Mesendoderm (in vitro differentiated cells): ENCODE measurements at regions not wholly inside any gene's neighbourhood (a gene's known extent, or its start where the extent isn't known, plus 50 kb on each side); places are given as distances from the start of the nearest gene placed in this dataset.

Experiments used
- DNase-seq: peaks from one replicate; pipeline ENCODE4 v3.0.0; 2013
- H2AK5ac ChIP-seq: 2 replicates; pipeline ENCODE4 v1.6.1; 2013; ENCODE audit warnings: low read length, inconsistent platforms
- H2BK120ac ChIP-seq: 2 replicates; pipeline ENCODE4 v1.6.1; 2013; ENCODE audit warnings: low read depth, mild to moderate bottlenecking, low read length, moderate library complexity, mixed read lengths
- H2BK15ac ChIP-seq: replicated peaks from 2 replicates; pipeline ENCODE4 v1.6.1; 2013; ENCODE audit warnings: low read depth, mild to moderate bottlenecking, moderate library complexity
- H2BK5ac ChIP-seq: 2 replicates; pipeline ENCODE4 v1.6.1; 2013; ENCODE audit warnings: low read length, inconsistent platforms
- H3K18ac ChIP-seq: 2 replicates; pipeline ENCODE4 v1.6.1; 2013; ENCODE audit warnings: mild to moderate bottlenecking, low read length, mixed read lengths
- H3K23ac ChIP-seq: one replicate; pipeline ENCODE4 v1.6.1; 2013; ENCODE audit warnings: low read length
- H3K27ac ChIP-seq: 2 replicates; pipeline ENCODE4 v1.5.1; 2013; ENCODE audit warnings: low read depth, mild to moderate bottlenecking, inconsistent platforms, low read length, moderate library complexity
- H3K27me3 ChIP-seq: 2 replicates; pipeline ENCODE4 v1.6.1; 2013; ENCODE audit warnings: low read length, control low read depth, mild to moderate bottlenecking, inconsistent platforms; ENCODE audit not compliant: insufficient read depth, poor library complexity
- H3K36me3 ChIP-seq: 2 replicates; pipeline ENCODE4 v1.6.1; 2013; ENCODE audit warnings: low read length, inconsistent platforms; ENCODE audit not compliant: control insufficient read depth, insufficient read depth
- H3K4ac ChIP-seq: one replicate; pipeline ENCODE4 v1.6.1; 2013; ENCODE audit warnings: low read depth, mild to moderate bottlenecking, low read length, moderate library complexity
- H3K4me1 ChIP-seq: 2 replicates; pipeline ENCODE4 v1.6.1; 2013; ENCODE audit warnings: low read depth, low read length, inconsistent platforms; ENCODE audit not compliant: control insufficient read depth
- H3K4me2 ChIP-seq: 2 replicates; pipeline ENCODE4 v1.6.1; 2013; ENCODE audit warnings: low read length
- H3K4me3 ChIP-seq: 2 replicates; pipeline ENCODE4 v1.5.1; 2013; ENCODE audit warnings: mild to moderate bottlenecking, low read length
- H3K56ac ChIP-seq: one replicate; pipeline ENCODE4 v1.6.1; 2013; ENCODE audit warnings: low read length
- H3K79me1 ChIP-seq: 2 replicates; pipeline ENCODE4 v1.6.1; 2013; ENCODE audit warnings: low read length, inconsistent platforms
- H3K79me2 ChIP-seq: 2 replicates; pipeline ENCODE4 v1.6.1; 2013; ENCODE audit warnings: mild to moderate bottlenecking, low read length; ENCODE audit not compliant: control insufficient read depth, insufficient read depth
- H3K9ac ChIP-seq: 2 replicates; pipeline ENCODE4 v1.6.1; 2013; ENCODE audit warnings: low read length, inconsistent platforms
- H4K5ac ChIP-seq: one replicate; pipeline ENCODE4 v1.6.1; 2013; ENCODE audit warnings: low read length
- H4K8ac ChIP-seq: one replicate; pipeline ENCODE4 v1.6.1; 2013; ENCODE audit warnings: low read depth, mild to moderate bottlenecking, control low read depth, low read length, moderate library complexity
- WGBS: extraction: QIAGEN DNeasy Blood & Tissue Kit; methylation state at CpG from one replicate; pipeline ENCODE4 v1.1.7; 2013; ENCODE audit warnings: low lambda C conversion rate, missing lambda C conversion rate; ENCODE audit not compliant: insufficient coverage; ENCODE audit errors: extremely low coverage; 5-methylcytosine and 5-hydroxymethylcytosine counted together

DNA sequence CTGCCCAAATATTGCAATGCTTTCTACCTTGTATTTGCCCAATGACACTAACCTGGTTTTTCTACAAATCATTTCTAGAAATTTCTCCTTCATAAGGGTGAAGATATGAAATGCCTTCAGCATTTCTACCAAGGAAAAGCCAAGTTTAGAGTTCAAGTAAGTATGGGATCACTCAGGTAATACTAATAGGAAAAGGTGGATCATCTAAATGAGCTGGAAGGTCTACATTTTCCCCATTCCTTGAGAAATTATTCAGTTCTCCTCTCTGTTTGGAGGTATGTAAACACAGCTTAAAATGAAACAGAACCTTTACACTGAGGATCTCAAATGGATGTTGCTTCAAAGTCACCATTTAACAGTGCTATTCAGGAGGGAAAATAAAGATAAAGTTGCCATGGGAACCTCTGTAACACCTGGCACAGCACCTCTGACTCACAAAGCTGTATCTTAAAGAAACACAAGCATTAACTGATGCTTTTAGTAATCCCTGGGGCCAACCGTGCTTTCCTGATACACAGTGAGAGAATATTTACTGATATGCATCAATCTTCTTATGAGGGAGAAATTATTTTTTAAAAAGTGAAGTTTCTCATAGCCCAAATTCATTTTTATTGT, 161.3 kb downstream of the DRD1 start:
- Histone ChIP-seq H2BK120ac (no peak overlapping the region), H3K79me1 (no peaks in the 10 kb centered on the region), H3K23ac (no peak overlapping the region), H3K36me3 (no peaks in the 10 kb centered on the region), H3K4me1 (no peaks in the 10 kb centered on the region), H2AK5ac (no peak overlapping the region), H3K4me3 (no peak overlapping the region), H3K9ac (no peak overlapping the region), H2BK5ac (no peak overlapping the region), H4K8ac (no peak overlapping the region), H3K56ac (no peak overlapping the region), H3K27ac (no peak overlapping the region), H3K4me2 (no peak overlapping the region), H2BK15ac (no peak overlapping the region), H3K4ac (no peak overlapping the region), H3K79me2 (no peaks in the 10 kb centered on the region), H3K27me3 (no peaks in the 10 kb centered on the region), H3K18ac (no peak overlapping the region), H4K5ac (no peak overlapping the region)
- DNase-seq = peak; percentile 69
- no CpG with 5 or more reads among the region's 1 CpG for WGBS

- Histone ChIP-seq H3K23ac (no peak overlapping the region), H2BK15ac (no peak overlapping the region), H3K4me2 (no peak overlapping the region), H2BK5ac (no peak overlapping the region), H3K18ac (no peak overlapping the region), H3K79me2 (no peaks in the 10 kb centered on the region), H3K36me3 (no peaks in the 10 kb centered on the region), H3K9ac (no peak overlapping the region), H3K27ac (no peak overlapping the region), H3K79me1 (no peaks in the 10 kb centered on the region), H3K4me3 (no peak overlapping the region), H4K8ac (no peak overlapping the region), H3K56ac (no peak overlapping the region), H3K4me1 (no peaks in the 10 kb centered on the region), H2AK5ac (no peak overlapping the region), H2BK120ac (no peak overlapping the region), H3K4ac (no peak overlapping the region), H3K27me3 (no peaks in the 10 kb centered on the region), H4K5ac (no peak overlapping the region)
- no CpG with 5 or more reads among the region's 2 CpGs for WGBS
- no peak for DNase-seq
These were observed 162.3 kb downstream of the DRD1 start for GRCh38 chr5:175281714-175282113.

- Histone ChIP-seq H4K8ac (no peak overlapping the region), H2BK120ac (no peak overlapping the region), H3K27me3 (no peaks in the 10 kb centered on the region), H3K9ac (no peak overlapping the region), H3K36me3 (no peaks in the 10 kb centered on the region), H2BK5ac (no peak overlapping the region), H3K27ac (no peak overlapping the region), H3K4me1 (no peaks in the 10 kb centered on the region), H3K79me2 (no peaks in the 10 kb centered on the region), H4K5ac (no peak overlapping the region), H2AK5ac (no peak overlapping the region), H2BK15ac (no peak overlapping the region), H3K4me2 (no peak overlapping the region), H3K4me3 (no peak overlapping the region), H3K18ac (no peak overlapping the region), H3K23ac (no peak overlapping the region), H3K79me1 (no peaks in the 10 kb centered on the region), H3K56ac (no peak overlapping the region), H3K4ac (no peak overlapping the region)
- no peak for DNase-seq
- WGBS = no CpG with 5 or more reads among the region's 4 CpGs
These were observed 162.7 kb downstream of the DRD1 start for GRCh38 chr5:175281257-175281656.

- no peak overlapping the region for H3K4me2 ChIP-seq
- no peak overlapping the region for H4K5ac ChIP-seq
- H3K9ac ChIP-seq = no peak overlapping the region
- no peak for DNase-seq
- H2BK15ac ChIP-seq = no peak overlapping the region
- no CpG with 5 or more reads among the region's 3 CpGs for WGBS
- no peak overlapping the region for H3K56ac ChIP-seq
- no peak overlapping the region for H2AK5ac ChIP-seq
- no peak overlapping the region for H3K4me3 ChIP-seq
- H2BK5ac ChIP-seq = no peak overlapping the region
- H3K4ac ChIP-seq = no peak overlapping the region
- H3K27ac ChIP-seq = no peak overlapping the region
- H3K18ac ChIP-seq = no peak overlapping the region
- H3K36me3 ChIP-seq = no peaks in the 10 kb centered on the region
- H3K4me1 ChIP-seq = no peaks in the 10 kb centered on the region
- no peak overlapping the region for H2BK120ac ChIP-seq
- no peaks in the 10 kb centered on the region for H3K79me2 ChIP-seq
- no peak overlapping the region for H3K23ac ChIP-seq
- no peaks in the 10 kb centered on the region for H3K79me1 ChIP-seq
- H4K8ac ChIP-seq = no peak overlapping the region
- no peaks in the 10 kb centered on the region for H3K27me3 ChIP-seq
These were observed 164.5 kb downstream of the DRD1 start for GRCh38 chr5:175279506-175279905.

GRCh38 chr5:175275748-175276147, 168.2 kb downstream of the DRD1 start:
- H3K18ac ChIP-seq = no peak overlapping the region
- H2BK120ac ChIP-seq = no peak overlapping the region
- H3K27me3 ChIP-seq = no peaks in the 10 kb centered on the region
- H3K79me2 ChIP-seq = no peaks in the 10 kb centered on the region
- H3K23ac ChIP-seq = no peak overlapping the region
- WGBS = no CpG with 5 or more reads among the region's 5 CpGs
- H4K5ac ChIP-seq = no peak overlapping the region
- no peaks in the 10 kb centered on the region for H3K36me3 ChIP-seq
- H3K56ac ChIP-seq = no peak overlapping the region
- no peaks in the 10 kb centered on the region for H3K4me1 ChIP-seq
- DNase-seq = no peak
- H3K4me3 ChIP-seq = no peak overlapping the region
- no peak overlapping the region for H3K4me2 ChIP-seq
- no peak overlapping the region for H4K8ac ChIP-seq
- H2BK15ac ChIP-seq = no peak overlapping the region
- H3K27ac ChIP-seq = no peak overlapping the region
- no peak overlapping the region for H2AK5ac ChIP-seq
- no peaks in the 10 kb centered on the region for H3K79me1 ChIP-seq
- H3K4ac ChIP-seq = no peak overlapping the region
- H2BK5ac ChIP-seq = no peak overlapping the region
- H3K9ac ChIP-seq = no peak overlapping the region

DNA sequence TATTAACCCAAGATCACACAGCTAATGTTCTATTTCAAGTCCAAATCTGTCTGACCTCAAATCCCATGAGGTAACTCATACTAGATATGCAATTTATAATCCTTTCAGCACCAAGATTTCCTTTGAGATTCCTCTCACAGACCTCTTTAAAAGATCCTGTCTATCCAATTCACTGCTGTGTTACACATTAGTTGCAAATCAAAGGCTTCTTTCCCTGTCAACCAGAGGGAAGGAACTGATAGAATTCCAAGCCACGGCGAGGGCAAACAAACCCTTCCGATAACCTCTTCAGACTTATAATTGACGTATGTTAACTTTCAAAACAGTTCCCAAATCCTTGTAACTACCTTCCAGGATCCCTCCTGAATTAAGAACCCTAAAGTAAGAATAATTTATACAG, 168.9 kb downstream of the DRD1 start:
- no peak overlapping the region for H3K9ac ChIP-seq
- WGBS = no CpG with 5 or more reads among the region's 4 CpGs

More for the DNA sequence above, 168.9 kb downstream of the DRD1 start:
- H2BK15ac ChIP-seq = no peak overlapping the region
- H3K79me1 ChIP-seq = no peaks in the 10 kb centered on the region
- no peak for DNase-seq
- no peak overlapping the region for H3K4me3 ChIP-seq
- H3K79me2 ChIP-seq = no peaks in the 10 kb centered on the region
- no peak overlapping the region for H4K8ac ChIP-seq
- no peak overlapping the region for H2AK5ac ChIP-seq
- H3K18ac ChIP-seq = no peak overlapping the region
- no peaks in the 10 kb centered on the region for H3K27me3 ChIP-seq
- H3K36me3 ChIP-seq = no peaks in the 10 kb centered on the region
- no peak overlapping the region for H2BK5ac ChIP-seq
- no peak overlapping the region for H3K23ac ChIP-seq
- H4K5ac ChIP-seq = no peak overlapping the region
- H3K4ac ChIP-seq = no peak overlapping the region
- H2BK120ac ChIP-seq = no peak overlapping the region
- H3K27ac ChIP-seq = no peak overlapping the region
- no peak overlapping the region for H3K56ac ChIP-seq
- H3K4me1 ChIP-seq = no peaks in the 10 kb centered on the region
- no peak overlapping the region for H3K4me2 ChIP-seq
